ENCODE measurements at regions not wholly inside any gene's neighbourhood (a gene's known extent, or its start where the extent isn't known, plus 50 kb on each side); places are given as distances from the start of the nearest gene placed in this dataset.
A peak's percentile ranks its signal among the peaks of the same experiment; 100 is the strongest.

DNA sequence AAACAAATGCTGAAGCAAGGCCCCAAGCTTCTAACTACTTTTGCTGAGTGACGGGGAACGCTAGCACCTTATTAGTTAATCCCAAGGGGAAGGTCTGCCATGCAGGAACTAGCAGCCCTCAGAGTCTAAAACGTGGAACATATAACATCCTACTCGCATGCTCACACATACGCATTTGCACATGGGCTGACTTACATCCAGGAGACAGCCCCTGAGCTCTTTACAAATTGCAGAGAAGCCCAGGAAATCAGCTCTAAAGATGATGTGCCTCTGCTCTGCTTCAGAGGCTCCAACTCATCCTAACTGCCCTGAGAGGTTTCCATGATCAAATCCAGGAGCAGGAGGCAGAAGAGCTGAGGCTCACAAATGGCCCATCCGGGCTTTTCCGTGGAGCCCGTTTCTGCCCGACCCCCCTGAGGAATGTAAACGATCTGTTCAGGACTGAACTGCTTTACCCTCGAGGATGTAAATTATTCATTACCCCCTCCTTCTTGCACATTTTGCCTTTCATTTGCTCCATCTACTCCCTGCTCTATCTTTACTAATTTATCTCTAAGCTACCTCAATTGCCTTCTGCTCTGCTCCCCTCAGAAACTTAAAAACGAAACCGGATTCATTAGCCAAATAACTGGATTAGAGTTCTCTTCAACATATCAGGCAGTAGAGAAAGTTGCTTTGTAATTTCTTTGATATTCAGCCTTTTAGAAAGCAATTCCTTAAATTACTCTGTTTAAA, 141.9 kb upstream of the CCDC54 start:
- no peak for TF ChIP-seq ZNF274 (IDR thresholded peaks at IDR 0.05; ENCODE audit: low read depth, low read length)
- 0 out of 2 replicates have a peak overlapping the region, but pooled peaks have one; percentile 11 for H3K4me3 ChIP-seq (ENCODE audit: low read length)

DNA sequence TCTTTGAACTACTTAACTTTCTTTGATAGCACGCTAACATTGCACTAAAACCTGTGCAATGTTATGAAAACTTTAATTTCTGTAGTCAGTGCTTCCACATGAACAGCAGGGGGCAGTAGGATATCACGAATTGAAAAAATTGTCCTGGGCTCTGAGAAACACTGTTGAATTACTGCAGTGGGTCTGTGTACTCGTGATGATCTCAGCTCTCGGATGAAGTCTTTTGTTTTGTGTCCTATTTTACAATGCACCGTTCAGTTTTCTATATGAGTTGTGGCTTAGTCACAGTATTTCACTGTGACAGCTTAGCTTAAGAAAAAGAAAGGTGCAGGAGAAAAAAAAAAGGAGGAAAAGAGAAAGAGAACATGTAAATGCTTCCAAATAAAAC, 141.3 kb upstream of the CCDC54 start:
- TF ChIP-seq ZNF274 (IDR thresholded peaks at IDR 0.05; ENCODE audit: low read depth, low read length): no peak
- no peak overlapping the region for H3K4me3 ChIP-seq (ENCODE audit: low read length)

DNA sequence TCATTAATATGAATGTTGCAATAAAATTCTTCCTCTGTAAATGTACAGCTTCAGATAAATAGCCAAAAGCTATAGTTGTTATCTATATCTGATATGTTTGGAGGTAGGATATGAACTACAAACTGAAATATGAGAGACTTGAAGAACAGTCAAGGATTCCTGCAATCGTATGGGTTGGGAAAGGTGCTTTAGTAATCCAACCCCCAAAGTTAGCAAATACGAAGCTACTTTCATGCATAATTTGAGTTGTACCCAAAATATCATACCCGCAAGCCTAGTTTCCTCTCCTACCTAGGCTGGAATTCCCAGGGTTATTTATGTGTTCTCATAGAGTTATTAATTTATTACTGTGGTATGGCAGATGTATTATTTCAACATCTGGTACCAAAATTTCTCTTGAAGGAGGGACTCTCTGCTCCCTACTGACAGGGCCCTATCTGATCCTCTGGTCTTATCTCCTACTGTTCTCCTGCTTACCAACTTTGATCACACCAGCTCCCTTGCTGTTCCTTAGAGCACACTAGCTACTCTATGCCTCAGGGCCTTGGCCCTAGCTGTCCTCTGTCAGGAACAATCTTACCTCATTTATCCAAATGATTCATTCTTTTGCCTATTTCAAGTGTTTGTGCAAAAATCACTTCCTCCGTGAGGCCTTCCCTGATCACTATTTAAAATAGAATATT, 140.4 kb upstream of the CCDC54 start:
- H3K4me3 ChIP-seq (ENCODE audit: low read length): no peak overlapping the region
- TF ChIP-seq ZNF274 (IDR thresholded peaks at IDR 0.05; ENCODE audit: low read depth, low read length): no peak

DNA sequence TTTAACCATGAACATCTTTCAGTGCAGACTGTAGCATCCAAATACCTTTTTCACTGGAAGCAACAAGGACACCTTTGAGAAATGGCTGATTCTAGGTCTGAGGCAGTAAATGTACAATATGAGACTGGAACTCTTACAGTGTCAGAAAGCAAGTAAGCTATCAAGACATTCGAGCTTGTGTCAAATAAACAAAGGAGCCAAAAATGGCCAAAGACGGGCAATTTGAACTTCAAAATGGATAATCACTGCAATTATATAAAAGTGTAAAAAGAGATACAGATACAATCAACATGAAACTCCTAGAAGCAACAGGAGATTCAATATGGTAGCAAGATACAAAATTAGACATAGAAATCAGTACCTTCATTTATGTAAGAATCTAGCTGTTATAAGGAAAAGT, 138.5 kb upstream of the CCDC54 start:
- TF ChIP-seq ZNF274 (IDR thresholded peaks at IDR 0.05; ENCODE audit: low read depth, low read length): no peak

DNA sequence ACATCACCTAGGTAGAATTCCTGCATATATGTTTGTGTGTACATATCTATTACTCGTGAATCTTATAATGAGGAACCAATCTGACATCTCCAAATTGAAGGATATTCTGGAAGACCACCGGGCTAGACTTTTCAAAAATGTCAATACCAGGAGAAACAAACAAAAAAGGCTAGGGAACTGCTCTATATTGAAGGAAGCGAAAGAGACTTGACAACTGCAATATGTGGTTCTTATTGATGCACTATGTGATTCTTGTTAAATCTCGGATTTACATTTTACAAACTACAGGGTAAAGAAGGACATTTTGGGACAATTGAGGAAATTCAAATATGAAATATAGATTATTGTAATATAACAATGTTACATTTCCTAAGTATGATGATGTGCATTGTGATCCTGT, 137.5 kb upstream of the CCDC54 start:
- H3K4me3 ChIP-seq (ENCODE audit: low read length): no peak overlapping the region
- no peak for TF ChIP-seq ZNF274 (IDR thresholded peaks at IDR 0.05; ENCODE audit: low read depth, low read length)

More for the DNA sequence above, 138.5 kb upstream of the CCDC54 start:
- no peak overlapping the region for H3K4me3 ChIP-seq (ENCODE audit: low read length)

DNA sequence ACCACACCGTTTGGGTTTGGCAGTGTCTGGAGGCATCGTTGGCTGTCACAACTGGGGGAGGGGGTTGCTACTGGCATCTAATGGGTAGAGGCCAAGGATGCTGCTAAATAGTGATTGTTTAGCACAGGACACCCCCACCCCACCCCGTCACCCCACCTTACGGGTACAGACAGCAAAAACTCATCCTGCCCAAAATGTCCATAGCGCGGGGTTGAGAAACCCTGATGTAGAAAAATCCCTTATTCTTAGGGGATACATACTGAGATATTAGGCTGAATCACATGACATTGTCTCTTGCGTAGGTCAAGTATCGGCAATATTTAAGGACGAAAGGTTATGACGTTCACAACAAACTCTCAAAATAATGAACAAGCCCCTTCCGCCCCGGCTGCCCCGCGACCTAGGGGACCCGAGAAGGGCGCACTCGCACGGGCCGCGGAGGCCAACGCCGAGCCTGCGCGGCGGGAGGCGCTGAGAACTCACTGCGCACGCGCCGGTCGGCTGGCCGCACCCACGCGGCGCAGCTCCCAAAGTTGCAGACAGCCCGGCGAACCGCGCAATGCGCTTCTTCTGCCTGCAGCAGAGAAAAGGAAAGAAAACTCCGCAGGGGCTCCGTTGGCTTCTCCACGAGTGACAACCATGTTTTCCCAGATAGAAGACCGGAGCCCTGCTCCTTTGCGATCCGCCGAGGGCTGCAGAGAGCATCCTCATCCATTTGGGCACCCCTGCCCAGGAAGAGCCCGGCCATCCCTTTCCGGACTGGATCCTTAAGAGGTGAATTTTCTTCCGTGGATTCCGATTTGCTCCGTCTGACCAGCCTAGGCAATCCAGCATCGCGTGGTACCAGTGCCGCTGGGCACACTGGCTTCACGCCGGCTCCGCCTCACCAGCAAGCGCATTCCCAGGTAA, 136.8 kb upstream of the CCDC54 start:
- H3K4me3 ChIP-seq (ENCODE audit: low read length): peak overlapping the region; percentile 62
- TF ChIP-seq ZNF274 (IDR thresholded peaks at IDR 0.05; ENCODE audit: low read depth, low read length): no peak

DNA sequence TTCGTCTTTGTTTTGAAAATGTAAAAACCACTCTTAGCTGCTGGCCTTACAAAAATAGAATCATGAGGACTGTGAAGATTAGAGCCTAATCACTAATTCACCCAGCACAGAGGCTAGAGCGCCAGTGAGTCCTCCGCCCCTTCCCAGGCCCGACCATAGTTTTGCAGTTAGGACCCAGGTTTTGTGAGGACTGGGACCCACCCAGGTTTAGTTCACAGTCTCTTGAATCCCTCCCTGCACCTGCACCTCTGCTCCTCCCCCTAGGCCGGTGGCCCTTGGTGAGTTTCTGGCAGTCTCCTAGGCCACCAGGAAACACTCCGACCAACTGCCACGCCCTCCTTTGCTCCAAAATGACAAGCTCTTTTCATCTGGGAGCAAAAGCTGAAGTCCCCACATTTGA, 136.0 kb upstream of the CCDC54 start:
- H3K4me3 ChIP-seq (ENCODE audit: low read length): peak overlapping the region; percentile 62
- TF ChIP-seq ZNF274 (IDR thresholded peaks at IDR 0.05; ENCODE audit: low read depth, low read length): no peak

DNA sequence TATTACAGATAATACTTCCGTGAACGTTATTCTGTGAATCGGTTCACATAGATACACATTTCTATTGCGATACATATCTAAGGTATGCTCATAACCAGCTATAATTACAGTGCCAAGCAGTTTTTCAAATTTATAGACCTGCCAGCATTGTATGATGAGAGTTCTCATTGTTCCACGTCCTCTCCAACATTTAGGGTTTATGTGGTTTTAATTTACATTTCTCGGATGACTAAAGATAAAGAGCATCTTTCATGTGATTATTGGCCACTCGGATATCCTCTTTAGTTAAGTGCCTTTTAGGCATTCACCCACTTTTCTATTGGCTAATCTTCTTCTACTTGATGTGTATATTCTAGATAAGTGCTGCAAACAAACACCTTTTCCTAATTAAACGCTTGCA, 134.7 kb upstream of the CCDC54 start:
- no peak overlapping the region for H3K4me3 ChIP-seq (ENCODE audit: low read length)

DNA sequence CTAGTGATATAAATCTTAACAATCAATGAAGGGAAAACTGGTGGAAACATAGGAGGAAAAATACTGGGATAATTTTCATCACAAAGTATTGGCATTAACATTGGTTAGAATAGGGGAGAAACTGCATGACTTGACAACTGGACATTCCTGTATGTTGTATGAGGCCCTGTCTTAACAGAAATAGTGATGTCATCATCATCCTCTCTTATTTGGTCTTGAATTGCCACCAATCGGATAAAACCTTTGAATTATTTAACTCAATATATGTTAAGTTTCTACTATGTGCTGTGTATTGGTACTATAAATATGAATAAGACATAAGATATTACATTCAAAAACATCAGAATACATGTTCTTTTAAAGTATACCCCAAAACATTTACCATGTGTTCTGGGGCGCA, 130.1 kb upstream of the CCDC54 start:
- TF ChIP-seq ZNF274 (IDR thresholded peaks at IDR 0.05; ENCODE audit: low read depth, low read length): no peak
- no peak overlapping the region for H3K4me3 ChIP-seq (ENCODE audit: low read length)

More for the DNA sequence above, 134.7 kb upstream of the CCDC54 start:
- no peak for TF ChIP-seq ZNF274 (IDR thresholded peaks at IDR 0.05; ENCODE audit: low read depth, low read length)

DNA sequence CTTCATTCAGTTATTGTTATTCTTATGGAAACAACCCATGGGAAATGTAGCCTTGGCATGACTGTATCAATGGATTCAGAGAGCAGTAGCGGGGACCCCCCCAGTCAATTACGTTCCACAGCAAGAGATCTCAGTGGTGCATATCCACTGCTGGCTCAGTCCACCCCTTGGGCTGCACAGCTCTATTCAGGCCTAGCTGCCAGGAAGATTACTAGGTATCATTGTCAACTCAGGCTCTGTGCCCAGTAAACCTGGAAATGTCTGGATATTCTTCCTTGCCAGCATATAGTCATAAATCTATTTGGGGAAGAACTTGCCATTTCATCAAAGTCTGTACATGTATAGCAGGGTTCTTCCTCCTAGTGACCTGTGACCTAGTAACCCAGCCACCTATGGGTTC, 128.1 kb upstream of the CCDC54 start:
- TF ChIP-seq ZNF274 (IDR thresholded peaks at IDR 0.05; ENCODE audit: low read depth, low read length): no peak
- no peak overlapping the region for H3K4me3 ChIP-seq (ENCODE audit: low read length)

DNA sequence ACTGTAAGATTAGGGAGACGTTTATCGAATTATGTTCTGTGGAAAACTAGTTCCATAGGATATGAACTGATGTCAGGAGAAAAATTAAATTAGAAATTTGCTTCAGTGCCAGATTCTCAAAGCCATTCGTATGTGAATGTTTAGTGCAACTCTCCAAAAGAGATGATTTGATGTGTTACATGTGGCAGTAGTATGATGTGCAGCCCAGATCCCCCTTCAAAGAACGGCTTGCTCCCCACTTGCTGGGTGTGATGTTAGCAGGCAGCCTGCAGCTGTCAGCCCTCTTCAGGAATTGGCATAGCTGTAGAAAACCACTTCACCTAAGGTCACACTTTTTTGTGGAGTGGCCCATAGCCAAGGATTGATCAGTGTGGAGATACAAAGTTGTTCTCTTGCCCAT, 127.0 kb upstream of the CCDC54 start:
- H3K4me3 ChIP-seq (ENCODE audit: low read length): no peak overlapping the region
- TF ChIP-seq ZNF274 (IDR thresholded peaks at IDR 0.05; ENCODE audit: low read depth, low read length): no peak

DNA sequence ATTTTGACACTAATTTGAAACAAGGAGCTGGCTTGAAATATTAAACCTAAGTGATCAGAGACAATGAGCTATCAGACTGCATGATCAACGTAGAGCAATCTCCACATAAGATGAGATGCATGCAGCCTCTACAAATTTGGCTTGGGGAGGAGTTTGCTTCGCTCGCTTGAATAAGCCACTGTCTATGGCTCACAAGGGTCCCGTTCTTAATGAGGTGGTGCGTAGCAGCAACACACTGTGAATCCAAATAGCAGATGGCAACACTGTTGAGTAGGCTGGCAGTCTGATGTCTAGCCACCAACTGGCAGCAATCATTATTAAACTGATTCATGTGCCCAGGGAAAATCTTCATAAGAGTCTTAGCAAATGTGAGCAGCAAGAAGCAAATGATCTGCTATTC, 125.4 kb upstream of the CCDC54 start:
- no peak overlapping the region for H3K4me3 ChIP-seq (ENCODE audit: low read length)
- TF ChIP-seq ZNF274 (IDR thresholded peaks at IDR 0.05; ENCODE audit: low read depth, low read length): no peak

DNA sequence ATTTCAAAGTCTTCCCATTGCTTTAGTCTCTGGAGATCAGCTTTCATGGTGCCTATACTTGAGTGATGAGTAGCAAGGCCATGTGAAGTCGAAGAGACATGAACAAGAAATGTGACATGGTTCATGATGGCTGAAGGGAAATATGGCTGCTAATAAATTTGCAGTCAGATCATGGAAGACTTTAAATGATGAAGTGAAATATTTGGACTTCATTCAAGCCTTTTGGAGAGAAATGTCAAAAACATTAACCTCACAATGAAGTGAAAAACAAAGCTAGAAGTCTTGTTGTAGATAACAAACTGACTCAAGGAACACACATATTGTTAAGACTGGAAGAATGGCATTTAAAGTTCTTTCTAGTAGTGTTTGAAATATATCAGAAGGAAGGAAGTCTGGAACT, 120.3 kb upstream of the CCDC54 start:
- no peak for TF ChIP-seq ZNF274 (IDR thresholded peaks at IDR 0.05; ENCODE audit: low read depth, low read length)
- H3K4me3 ChIP-seq (ENCODE audit: low read length): no peak overlapping the region

DNA sequence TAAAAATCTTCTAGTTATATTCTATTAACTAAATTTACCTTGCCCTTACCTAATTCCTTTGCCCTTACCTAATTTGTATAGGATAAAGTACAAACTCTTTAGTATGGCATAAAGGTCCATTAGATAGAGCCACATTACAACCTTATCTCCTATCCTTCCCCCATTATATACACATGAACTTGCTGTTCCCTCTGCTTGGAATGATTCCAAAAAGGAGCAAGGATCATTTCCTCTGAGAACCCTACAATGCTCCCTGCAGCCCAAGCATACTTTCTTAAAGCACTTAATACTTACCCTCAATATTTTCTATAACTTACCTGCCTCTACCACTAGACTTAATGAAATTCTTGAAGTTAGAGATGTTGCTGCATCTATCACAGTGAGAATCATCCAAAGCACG, 118.9 kb upstream of the CCDC54 start:
- TF ChIP-seq ZNF274 (IDR thresholded peaks at IDR 0.05; ENCODE audit: low read depth, low read length): no peak

More for the DNA sequence above, 118.9 kb upstream of the CCDC54 start:
- H3K4me3 ChIP-seq (ENCODE audit: low read length): no peak overlapping the region

Measured in GM08714 (cell line).